CD4-positive, alpha-beta memory T cell (primary cell): ENCODE measurements at regions not wholly inside any gene's neighbourhood (a gene's known extent, or its start where the extent isn't known, plus 50 kb on each side); places are given as distances from the start of the nearest gene placed in this dataset.
"Not testable (repeated sequence)": the region's sequence is repeated elsewhere in the genome, so short reads cannot be mapped to it uniquely, and the experiment has no call there.

ENCODE experiments used
- CTCF ChIA-PET: fragments of 350-600 bp; sonication (Branson Sonifier 250); formaldehyde crosslinking; loops from one replicate; lab custom pipeline; 2021; ENCODE audit warnings: inconsistent platforms; ENCODE audit not compliant: partially characterized antibody; lab: Charles Lee
- POLR2A ChIA-PET: fragments of 350-600 bp; sonication (Branson Sonifier 250); formaldehyde crosslinking; loops from one replicate; lab custom pipeline; 2021; ENCODE audit not compliant: partially characterized antibody; lab: Charles Lee
- DNase-seq, 5 donors: peaks; one replicate each; pipeline versions ENCODE4 v3.0.0 to v3.0.0-alpha.2; 2020 to 2022; ENCODE audit warnings: mixed read lengths in 1 of 5
- H3K27ac ChIP-seq: one replicate; pipeline ENCODE4 v1.7.0; 2013; ENCODE audit warnings: low read depth, low read length
- H3K27me3 ChIP-seq: 2 replicates; pipeline ENCODE4 v1.7.0; 2013; ENCODE audit warnings: mild to moderate bottlenecking, low read length, moderate library complexity; ENCODE audit not compliant: insufficient read depth
- H3K36me3 ChIP-seq: 2 replicates; pipeline ENCODE4 v1.7.0; 2013; ENCODE audit warnings: mild to moderate bottlenecking, low read length, moderate library complexity; ENCODE audit not compliant: insufficient read depth
- H3K4me1 ChIP-seq: 2 replicates; pipeline ENCODE4 v1.7.0; 2013; ENCODE audit warnings: mild to moderate bottlenecking, low read length, moderate library complexity; ENCODE audit not compliant: insufficient read depth
- H3K4me3 ChIP-seq, 2 donors: one replicate each; pipeline ENCODE4 v1.7.0; 2013; ENCODE audit warnings: low read length in 2 of 2, mild to moderate bottlenecking in 1 of 2
- H3K9me3 ChIP-seq, 2 donors: one replicate each; pipeline ENCODE4 v1.7.0; 2013; ENCODE audit warnings: low read length in 2 of 2, control low read depth in 1 of 2; ENCODE audit not compliant: control insufficient read depth in 1 of 2
- H3K27ac Mint-ChIP-seq, 7 donors: one replicate each; pipeline ENCODE4 v1.8.0; 2020 to 2021; ENCODE audit warnings: mixed read lengths in 7 of 7, mild to moderate bottlenecking in 6 of 7, inconsistent platforms in 3 of 7, moderate library complexity in 3 of 7
- H3K27me3 Mint-ChIP-seq, 2 donors: one replicate each; pipeline ENCODE4 v1.8.0; 2020 to 2021; ENCODE audit warnings: mixed read lengths in 2 of 2
- H3K36me3 Mint-ChIP-seq, 2 donors: one replicate each; pipeline ENCODE4 v1.8.0; 2020 to 2021; ENCODE audit warnings: mixed read lengths in 2 of 2, inconsistent platforms in 1 of 2, mild to moderate bottlenecking in 1 of 2
- H3K4me1 Mint-ChIP-seq, 4 donors: one replicate each; pipeline ENCODE4 v1.8.0; 2020 to 2021; ENCODE audit warnings: mixed read lengths in 4 of 4, mild to moderate bottlenecking in 1 of 4
- H3K4me3 Mint-ChIP-seq, 8 donors: one replicate each; pipeline ENCODE4 v1.8.0; 2020 to 2021; ENCODE audit warnings: mixed read lengths in 8 of 8, mild to moderate bottlenecking in 7 of 8, moderate library complexity in 6 of 8, inconsistent platforms in 3 of 8
- H3K9me3 Mint-ChIP-seq, 8 donors: one replicate each; pipeline ENCODE4 v1.8.0; 2020 to 2021; ENCODE audit warnings: mixed read lengths in 8 of 8, mild to moderate bottlenecking in 5 of 8, inconsistent platforms in 3 of 8, moderate library complexity in 1 of 8
- intact Hi-C: fragments of 100-400 bp; cut with micrococcal nuclease; formaldehyde crosslinking; loops from one replicate; pipeline ENCODE4 v1.15.1; 2023

GRCh38 chr12:127149226-127149964 lies 1117.6 kb upstream of the TMEM132C start:
- no peaks in the 10 kb centered on the region for H3K36me3 Mint-ChIP-seq
- peaks cover 5 to 6% of the 10 kb centered on the region in 2 donors for H3K27me3 Mint-ChIP-seq
- H3K4me1 ChIP-seq: no peaks in the 10 kb centered on the region
- no peaks in the 10 kb centered on the region for H3K36me3 ChIP-seq
- intact Hi-C loops: no loop called here
- no peak for DNase-seq
- POLR2A ChIA-PET: no interaction called here
- H3K27ac ChIP-seq: no peak overlapping the region
- CTCF ChIA-PET: no interaction called here
- no peaks in the 10 kb centered on the region for H3K9me3 ChIP-seq
- no peak overlapping the region for H3K27ac Mint-ChIP-seq
- H3K27me3 ChIP-seq: no peaks in the 10 kb centered on the region
- peaks cover 0 to 7% (median under 1%) of the 10 kb centered on the region in 8 donors for H3K9me3 Mint-ChIP-seq
- no peak overlapping the region for H3K4me3 ChIP-seq
- peaks cover 0 to 6% (median 0%) of the 10 kb centered on the region in 4 donors for H3K4me1 Mint-ChIP-seq
- no peak overlapping the region for H3K4me3 Mint-ChIP-seq

- Histone ChIP-seq H3K9me3 (no peaks in the 10 kb centered on the region), H3K4me3 (no peak overlapping the region), H3K4me1 (no peaks in the 10 kb centered on the region), H3K36me3 (no peaks in the 10 kb centered on the region), H3K27ac (no peak overlapping the region), H3K27me3 (no peaks in the 10 kb centered on the region)
- Mint-ChIP-seq H3K4me3 (no peak overlapping the region), H3K27me3 (peaks cover 5 to 6% of the 10 kb centered on the region in 2 donors), H3K36me3 (no peaks in the 10 kb centered on the region), H3K27ac (no peak overlapping the region), H3K9me3 (peaks cover 0 to 7% (median under 1%) of the 10 kb centered on the region in 8 donors), H3K4me1 (peaks cover 0 to 6% (median 0%) of the 10 kb centered on the region in 4 donors)
- CTCF ChIA-PET: interaction anchor here (0.8 kb wide), 1 partner anchor 41 kb away, joined by 3 read pairs; no protein-coding TSS in a partner anchor
- POLR2A ChIA-PET: no interaction called here
- DNase-seq: no peak
- intact Hi-C loops: no loop called here
These were observed 1116.9 kb upstream of the TMEM132C start for GRCh38 chr12:127150028-127150427.

GRCh38 chr12:127150479-127150878 lies 1116.5 kb upstream of the TMEM132C start:
- intact Hi-C loops: no loop called here
- Mint-ChIP-seq H3K36me3 (no peaks in the 10 kb centered on the region), H3K9me3 (peaks cover 0 to 7% (median under 1%) of the 10 kb centered on the region in 8 donors), H3K4me3 (no peak overlapping the region), H3K27me3 (peaks cover 5 to 6% of the 10 kb centered on the region in 2 donors), H3K4me1 (peaks cover 0 to 6% (median 0%) of the 10 kb centered on the region in 4 donors), H3K27ac (no peak overlapping the region)
- Histone ChIP-seq H3K4me3 (no peak overlapping the region), H3K27me3 (no peaks in the 10 kb centered on the region), H3K36me3 (no peaks in the 10 kb centered on the region), H3K27ac (no peak overlapping the region), H3K9me3 (no peaks in the 10 kb centered on the region), H3K4me1 (no peaks in the 10 kb centered on the region)
- CTCF ChIA-PET: interaction anchor here (0.8 kb wide), 1 partner anchor 41 kb away, joined by 3 read pairs; no protein-coding TSS in a partner anchor
- no peak for DNase-seq
- POLR2A ChIA-PET: no interaction called here

- ChIA-PET CTCF (interaction anchor here (0.8 kb wide), 1 partner anchor 42 kb away, joined by 3 read pairs; no protein-coding TSS in a partner anchor), POLR2A (no interaction called here)
- Histone ChIP-seq H3K27me3 (no peaks in the 10 kb centered on the region), H3K4me1 (no peaks in the 10 kb centered on the region), H3K36me3 (no peaks in the 10 kb centered on the region), H3K27ac (no peak overlapping the region), H3K4me3 (no peak overlapping the region), H3K9me3 (no peaks in the 10 kb centered on the region)
- Mint-ChIP-seq H3K4me3 (no peak overlapping the region), H3K27ac (no peak overlapping the region), H3K36me3 (no peaks in the 10 kb centered on the region), H3K4me1 (peaks cover 0 to 5% (median 0%) of the 10 kb centered on the region in 4 donors), H3K27me3 (peaks cover 5 to 6% of the 10 kb centered on the region in 2 donors), H3K9me3 (peaks cover 0 to 7% (median under 1%) of the 10 kb centered on the region in 8 donors)
- intact Hi-C loops: no loop called here
- no peak for DNase-seq
These were observed 1116.0 kb upstream of the TMEM132C start for GRCh38 chr12:127150956-127151355.

- Histone ChIP-seq H3K4me1 (no peaks in the 10 kb centered on the region), H3K27ac (no peak overlapping the region), H3K4me3 (no peak overlapping the region), H3K27me3 (no peaks in the 10 kb centered on the region), H3K9me3 (no peaks in the 10 kb centered on the region), H3K36me3 (no peaks in the 10 kb centered on the region)
- Mint-ChIP-seq H3K9me3 (peaks cover 0 to 4% (median 0%) of the 10 kb centered on the region in 8 donors), H3K4me3 (no peak overlapping the region), H3K27me3 (peaks cover 2 to 3% of the 10 kb centered on the region in 2 donors), H3K27ac (no peak overlapping the region), H3K36me3 (no peaks in the 10 kb centered on the region), H3K4me1 (no peaks in the 10 kb centered on the region)
- no peak for DNase-seq
- intact Hi-C loops: no loop called here
- POLR2A ChIA-PET: no interaction called here
- CTCF ChIA-PET: no interaction called here
These were observed 1113.0 kb upstream of the TMEM132C start for GRCh38 chr12:127153996-127154395.

GRCh38 chr12:127154830-127155229 lies 1112.1 kb upstream of the TMEM132C start:
- POLR2A ChIA-PET: not testable (repeated sequence)

GRCh38 chr12:127155935-127156619 lies 1110.9 kb upstream of the TMEM132C start:
- H3K4me3 ChIP-seq, DNase-seq, intact Hi-C loops, H3K27ac ChIP-seq, H3K27ac Mint-ChIP-seq, H3K4me3 Mint-ChIP-seq, H3K36me3 Mint-ChIP-seq, H3K9me3 ChIP-seq, CTCF ChIA-PET, H3K27me3 Mint-ChIP-seq, H3K36me3 ChIP-seq, H3K27me3 ChIP-seq, H3K4me1 ChIP-seq, POLR2A ChIA-PET, H3K9me3 Mint-ChIP-seq, H3K4me1 Mint-ChIP-seq: not testable (repeated sequence)

More at GRCh38 chr12:127154830-127155229, 1112.1 kb upstream of the TMEM132C start:
- H3K27ac Mint-ChIP-seq, H3K36me3 Mint-ChIP-seq, H3K27ac ChIP-seq, H3K27me3 ChIP-seq, H3K9me3 ChIP-seq, H3K4me3 Mint-ChIP-seq, H3K4me1 Mint-ChIP-seq, intact Hi-C loops, H3K4me3 ChIP-seq, H3K4me1 ChIP-seq, DNase-seq, H3K36me3 ChIP-seq, CTCF ChIA-PET, H3K27me3 Mint-ChIP-seq, H3K9me3 Mint-ChIP-seq: not testable (repeated sequence)
